Cardiac fibroblast (primary cell): ENCODE measurements at regions not wholly inside any gene's neighbourhood (a gene's known extent, or its start where the extent isn't known, plus 50 kb on each side); places are given as distances from the start of the nearest gene placed in this dataset.

ENCODE experiments used
- DNase-seq, 2 donors: peaks; one replicate each; pipeline versions ENCODE4 v3.0.0 to v3.0.0-alpha.2; 2010; ENCODE audit warnings: low read depth in 2 of 2
- H3K4me3 ChIP-seq, 2 donors: replicated peaks in 1 of 2; 1 replicate in 1 of 2; 2 replicates in 1 of 2; pipeline ENCODE4 v1.5.1; 2011; ENCODE audit warnings: low read depth in 2 of 2, low read length in 2 of 2, mild to moderate bottlenecking in 2 of 2, moderate library complexity in 1 of 2
- TF ChIP-seq, protein P1 (sequence below): IDR thresholded peaks from one replicate; pipeline ENCODE4 v1.5.1; 2011; ENCODE audit warnings: low read depth, mild to moderate bottlenecking, low read length, inconsistent platforms

GRCh38 chr1:79969886-79970285 lies 963.4 kb upstream of the ADGRL4 start:
- TF ChIP-seq, protein P1, sequence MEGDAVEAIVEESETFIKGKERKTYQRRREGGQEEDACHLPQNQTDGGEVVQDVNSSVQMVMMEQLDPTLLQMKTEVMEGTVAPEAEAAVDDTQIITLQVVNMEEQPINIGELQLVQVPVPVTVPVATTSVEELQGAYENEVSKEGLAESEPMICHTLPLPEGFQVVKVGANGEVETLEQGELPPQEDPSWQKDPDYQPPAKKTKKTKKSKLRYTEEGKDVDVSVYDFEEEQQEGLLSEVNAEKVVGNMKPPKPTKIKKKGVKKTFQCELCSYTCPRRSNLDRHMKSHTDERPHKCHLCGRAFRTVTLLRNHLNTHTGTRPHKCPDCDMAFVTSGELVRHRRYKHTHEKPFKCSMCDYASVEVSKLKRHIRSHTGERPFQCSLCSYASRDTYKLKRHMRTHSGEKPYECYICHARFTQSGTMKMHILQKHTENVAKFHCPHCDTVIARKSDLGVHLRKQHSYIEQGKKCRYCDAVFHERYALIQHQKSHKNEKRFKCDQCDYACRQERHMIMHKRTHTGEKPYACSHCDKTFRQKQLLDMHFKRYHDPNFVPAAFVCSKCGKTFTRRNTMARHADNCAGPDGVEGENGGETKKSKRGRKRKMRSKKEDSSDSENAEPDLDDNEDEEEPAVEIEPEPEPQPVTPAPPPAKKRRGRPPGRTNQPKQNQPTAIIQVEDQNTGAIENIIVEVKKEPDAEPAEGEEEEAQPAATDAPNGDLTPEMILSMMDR = no peak
- DNase-seq = no peak

DNA sequence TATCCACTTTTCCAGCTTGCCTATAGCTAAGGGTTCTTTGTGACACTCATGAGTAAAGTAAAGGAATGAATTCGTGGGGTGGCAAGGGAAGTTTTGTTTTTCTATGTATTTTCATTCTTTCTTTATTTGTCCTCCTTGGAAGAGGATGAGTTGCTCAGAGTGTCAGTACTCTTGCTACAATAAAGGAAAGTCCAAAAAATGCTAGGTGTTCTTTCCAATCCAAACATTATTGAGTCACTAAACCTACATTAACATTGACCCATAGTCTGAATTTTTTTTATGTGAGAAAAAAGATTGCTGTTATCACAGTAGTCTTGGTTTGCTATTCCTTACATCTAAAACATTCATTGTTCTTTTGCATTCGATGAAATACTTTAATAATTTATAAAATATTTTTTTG lies 959.9 kb upstream of the ADGRL4 start:
- TF ChIP-seq, protein P1 = no peak
- no peak overlapping the region for H3K4me3 ChIP-seq
- DNase-seq = peak in 1 of 2 donors; percentile 38

More at GRCh38 chr1:79969886-79970285, 963.4 kb upstream of the ADGRL4 start:
- no peak overlapping the region for H3K4me3 ChIP-seq

- no peak for DNase-seq
- no peak overlapping the region for H3K4me3 ChIP-seq
- TF ChIP-seq, protein P1 = no peak
These were observed 953.1 kb upstream of the ADGRL4 start for GRCh38 chr1:79959635-79960034.

- TF ChIP-seq, protein P1 = no peak
- H3K4me3 ChIP-seq = no peak overlapping the region
- DNase-seq = no peak
These were observed 949.4 kb upstream of the ADGRL4 start for GRCh38 chr1:79955966-79956365.

DNA sequence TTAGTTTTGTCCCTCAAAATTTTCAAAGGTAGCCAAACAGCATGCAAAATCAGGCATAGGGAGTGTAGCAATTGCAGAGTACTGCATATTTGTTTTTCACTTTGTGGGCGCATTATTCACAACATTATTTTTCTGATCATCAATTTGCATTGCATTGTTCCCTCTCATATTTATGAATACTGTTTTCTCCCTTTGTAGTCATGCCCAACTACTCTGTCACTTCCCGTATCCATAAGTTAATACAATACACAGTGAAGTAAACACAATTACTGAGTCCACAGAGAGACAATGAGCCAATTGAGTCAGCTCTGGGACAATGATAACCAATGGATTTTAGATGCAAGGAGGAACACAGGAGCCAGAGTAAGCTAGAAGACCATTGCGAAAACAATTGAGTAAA lies 944.0 kb upstream of the ADGRL4 start:
- H3K4me3 ChIP-seq = no peak overlapping the region
- no peak for DNase-seq
- TF ChIP-seq, protein P1 = no peak

DNA sequence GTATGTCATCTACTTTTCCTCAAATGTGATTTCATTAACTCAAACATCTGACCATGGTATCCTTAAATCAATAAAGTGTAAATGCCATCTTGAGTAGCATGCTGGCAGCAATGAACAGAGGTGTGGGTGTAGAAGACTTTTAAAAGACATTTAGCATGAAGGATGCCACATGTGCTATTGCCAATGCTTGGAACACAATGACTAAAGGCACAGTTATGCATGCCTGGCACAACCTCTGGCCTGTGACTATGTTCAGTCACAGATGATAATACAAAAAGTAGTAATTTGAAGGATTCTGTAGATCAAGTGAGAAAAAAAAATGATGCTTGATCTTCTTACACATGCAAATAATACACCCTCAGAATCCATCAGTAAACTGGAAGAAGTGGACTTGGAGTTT lies 938.9 kb upstream of the ADGRL4 start:
- TF ChIP-seq, protein P1 = no peak
- no peak overlapping the region for H3K4me3 ChIP-seq
- DNase-seq = peak in 1 of 2 donors; percentile 2

DNA sequence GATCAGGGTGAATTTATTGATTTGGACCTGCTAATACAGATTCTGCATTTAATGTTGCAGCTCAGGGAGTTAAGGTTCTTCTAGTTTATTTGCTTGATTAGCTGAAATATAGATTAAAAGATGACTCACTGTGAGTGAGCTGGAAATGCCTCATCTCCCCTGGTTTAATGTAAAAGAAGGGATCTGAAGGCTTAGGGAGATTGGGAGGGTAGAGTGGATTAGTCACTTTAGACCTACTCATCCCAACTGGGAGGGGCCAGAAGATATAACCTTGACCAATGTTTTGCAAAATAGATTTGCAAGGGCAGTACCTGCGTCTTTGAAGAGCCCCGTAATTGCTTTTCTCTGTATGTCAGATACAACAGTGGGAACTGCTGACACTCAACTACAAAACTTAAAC lies 922.8 kb upstream of the ADGRL4 start:
- TF ChIP-seq, protein P1 = no peak
- H3K4me3 ChIP-seq = no peak overlapping the region
- DNase-seq = peak; percentile 1 to 9
